HG03280 (cell line): ENCODE measurements at regions not wholly inside any gene's neighbourhood (a gene's known extent, or its start where the extent isn't known, plus 50 kb on each side); places are given as distances from the start of the nearest gene placed in this dataset.

ENCODE experiments used
- ATAC-seq: cut with Tn5 transposase; IDR thresholded peaks from one replicate; pipeline ENCODE4 v1.9.1; 2021; ENCODE audit warnings: mild to moderate bottlenecking, moderate library complexity; ENCODE audit not compliant: unreplicated experiment

- ATAC-seq, result no peak
These were observed 61.2 kb upstream of the RAB27B start for GRCh38 chr18:54767098-54767497.

GRCh38 chr18:54769526-54770464 lies 58.5 kb upstream of the RAB27B start:
- ATAC-seq, result no peak

- ATAC-seq, result no peak
These were observed 56.2 kb upstream of the RAB27B start for GRCh38 chr18:54772056-54772455.

- no peak for ATAC-seq
These were observed 53.9 kb upstream of the RAB27B start for GRCh38 chr18:54774423-54774822.

GRCh38 chr18:54774981-54775665 lies 53.2 kb upstream of the RAB27B start:
- no peak for ATAC-seq

GRCh38 chr18:54775686-54776085 lies 52.6 kb upstream of the RAB27B start:
- no peak for ATAC-seq

GRCh38 chr18:54776282-54776977 lies 51.8 kb upstream of the RAB27B start:
- no peak for ATAC-seq

- ATAC-seq, result no peak
These were observed 51.0 kb upstream of the RAB27B start for GRCh38 chr18:54777118-54777791.

GRCh38 chr18:54777989-54778388 lies 50.3 kb upstream of the RAB27B start:
- ATAC-seq, result no peak
